AG04449 (cell line): ENCODE measurements at regions not wholly inside any gene's neighbourhood (a gene's known extent, or its start where the extent isn't known, plus 50 kb on each side); places are given as distances from the start of the nearest gene placed in this dataset.

Source experiments
- CTCF ChIA-PET: fragments of 350-600 bp; formaldehyde crosslinking; extraction: SDS; loops from one replicate; lab custom pipeline; 2021; ENCODE audit warnings: antibody characterized with exemption; lab: Yijun Ruan, JAX
- POLR2A ChIA-PET: fragments of 400-600, 350-600 bp; formaldehyde crosslinking; extraction: SDS; loops from one replicate; lab custom pipeline; 2020; ENCODE audit warnings: antibody characterized with exemption, inconsistent platforms; lab: Yijun Ruan, JAX
- DNase-seq: peaks from one replicate; pipeline ENCODE4 v3.0.0-alpha.2; 2010; ENCODE audit warnings: low read depth, low spot score
- H3K4me3 ChIP-seq: 2 replicates; pipeline ENCODE4 v1.5.1; 2011; ENCODE audit warnings: low read depth, mild to moderate bottlenecking, control low read depth, low read length
- CTCF ChIP-seq: IDR thresholded peaks from one replicate; pipeline ENCODE4 v1.5.1; 2011; ENCODE audit warnings: mild to moderate bottlenecking, moderate library complexity, low read length, control low read depth, inconsistent platforms; ENCODE audit not compliant: insufficient read depth; ENCODE audit errors: missing control alignments

- no peak for DNase-seq
- TF ChIP-seq CTCF, result no peak
- ChIA-PET CTCF (no interaction called here), POLR2A (no interaction called here)
- H3K4me3 ChIP-seq, result no peak overlapping the region
Observed at GRCh38 chr21:19256934-19257660, 853.5 kb upstream of the TMPRSS15 start.

- POLR2A ChIA-PET, result no interaction called here
- no peak for TF ChIP-seq CTCF
- DNase-seq, result no peak
- no peak overlapping the region for H3K4me3 ChIP-seq
- CTCF ChIA-PET, result no interaction called here
Observed at GRCh38 chr21:19261731-19262376, 858.3 kb upstream of the TMPRSS15 start.

GRCh38 chr21:19266636-19267035 lies 863.1 kb upstream of the TMPRSS15 start:
- CTCF ChIA-PET, result no interaction called here
- no peak overlapping the region for H3K4me3 ChIP-seq
- DNase-seq, result no peak
- TF ChIP-seq CTCF, result no peak
- POLR2A ChIA-PET, result no interaction called here

GRCh38 chr21:19268686-19269085 lies 865.1 kb upstream of the TMPRSS15 start:
- ChIA-PET CTCF (no interaction called here), POLR2A (no interaction called here)
- TF ChIP-seq CTCF, result no peak
- no peak for DNase-seq
- no peak overlapping the region for H3K4me3 ChIP-seq

- no peak overlapping the region for H3K4me3 ChIP-seq
- ChIA-PET CTCF (no interaction called here), POLR2A (no interaction called here)
- TF ChIP-seq CTCF, result no peak
- DNase-seq, result no peak
Observed at GRCh38 chr21:19275065-19275464, 871.5 kb upstream of the TMPRSS15 start.

GRCh38 chr21:19276665-19277064 lies 873.1 kb upstream of the TMPRSS15 start:
- CTCF ChIA-PET, result no interaction called here
- no peak overlapping the region for H3K4me3 ChIP-seq
- no peak for TF ChIP-seq CTCF
- no peak for DNase-seq
- POLR2A ChIA-PET, result no interaction called here
